GM19395 (cell line): ENCODE measurements at regions not wholly inside any gene's neighbourhood (a gene's known extent, or its start where the extent isn't known, plus 50 kb on each side); places are given as distances from the start of the nearest gene placed in this dataset.

Experiments used
- ATAC-seq: cut with Tn5 transposase; IDR thresholded peaks from one replicate; pipeline ENCODE4 v1.9.1; 2021; ENCODE audit warnings: mild to moderate bottlenecking, moderate library complexity; ENCODE audit not compliant: unreplicated experiment

DNA sequence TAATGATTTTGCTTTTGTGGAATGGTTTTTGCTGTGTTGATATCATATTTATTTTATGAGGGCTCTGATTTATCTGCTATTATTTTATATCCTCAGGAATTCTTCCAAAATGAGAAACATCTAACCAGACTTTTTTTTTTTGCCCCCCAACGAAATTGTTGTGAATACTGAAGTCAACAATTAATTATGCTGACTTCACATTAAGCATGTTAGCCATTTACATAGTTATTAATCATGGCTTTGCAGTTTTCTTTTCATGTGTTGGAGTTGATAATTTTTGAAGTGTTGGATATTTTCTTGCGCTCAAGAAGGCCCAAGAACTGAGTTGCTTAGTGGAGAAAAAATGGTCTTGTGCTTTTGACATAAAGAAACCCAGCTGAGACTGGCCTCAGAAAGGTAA is 246.6 kb upstream of the CRY1 start:
- ATAC-seq, result no peak

DNA sequence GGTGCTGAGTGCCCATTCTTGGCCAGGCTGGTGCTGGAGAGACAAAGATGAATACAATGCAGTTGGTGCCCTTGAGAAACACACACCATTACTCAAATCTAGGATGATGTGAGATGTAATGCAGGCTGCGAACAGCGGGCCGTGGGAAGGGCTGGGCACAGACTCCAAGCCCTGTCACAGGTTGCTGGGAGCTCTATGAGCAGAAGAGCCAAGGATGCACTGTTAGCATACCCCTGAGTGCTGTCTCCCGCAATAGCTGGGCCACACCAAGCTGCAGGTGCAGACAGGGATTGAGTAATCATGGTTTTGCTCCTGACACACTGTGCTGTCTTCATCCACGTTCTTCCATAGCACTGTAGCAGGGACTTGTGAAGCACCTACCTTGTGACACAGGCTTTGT is 247.5 kb upstream of the CRY1 start:
- ATAC-seq, result no peak

DNA sequence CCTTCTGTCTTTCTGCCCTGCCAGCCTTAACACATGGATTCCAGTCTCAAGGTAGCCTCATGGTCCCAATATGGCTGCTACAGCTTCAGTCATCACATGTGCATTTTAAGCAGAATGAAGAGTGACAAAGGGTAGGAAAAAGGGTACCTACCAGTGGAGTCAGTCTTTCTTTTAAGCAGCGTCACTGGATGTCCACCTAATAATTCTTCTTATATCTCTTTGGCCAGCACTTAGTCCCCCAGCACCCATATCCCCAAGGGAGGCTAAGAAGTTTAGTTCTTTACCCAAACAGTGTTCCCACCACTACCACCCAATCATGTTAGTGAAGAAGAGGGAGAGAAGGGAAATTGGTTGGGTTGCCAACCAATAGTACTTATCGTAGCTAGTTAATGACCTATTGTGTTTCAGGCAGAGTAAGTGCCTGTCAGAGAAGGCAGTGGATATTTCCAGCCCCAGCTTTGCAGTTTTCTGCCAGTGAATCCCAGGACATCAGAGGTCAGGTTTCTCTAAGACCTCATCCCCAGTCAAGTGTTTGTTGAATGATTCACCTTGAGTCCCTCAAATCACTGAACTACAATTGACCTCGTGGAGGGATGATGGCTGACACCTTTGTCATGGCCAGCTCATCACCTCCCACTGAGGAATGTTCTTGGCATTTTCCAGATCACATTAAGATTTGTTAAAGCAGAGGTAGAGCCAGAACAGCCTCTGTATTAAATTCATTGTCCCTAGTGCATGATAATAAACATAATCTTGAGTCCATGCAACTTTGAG is 250.9 kb upstream of the CRY1 start:
- no peak for ATAC-seq

DNA sequence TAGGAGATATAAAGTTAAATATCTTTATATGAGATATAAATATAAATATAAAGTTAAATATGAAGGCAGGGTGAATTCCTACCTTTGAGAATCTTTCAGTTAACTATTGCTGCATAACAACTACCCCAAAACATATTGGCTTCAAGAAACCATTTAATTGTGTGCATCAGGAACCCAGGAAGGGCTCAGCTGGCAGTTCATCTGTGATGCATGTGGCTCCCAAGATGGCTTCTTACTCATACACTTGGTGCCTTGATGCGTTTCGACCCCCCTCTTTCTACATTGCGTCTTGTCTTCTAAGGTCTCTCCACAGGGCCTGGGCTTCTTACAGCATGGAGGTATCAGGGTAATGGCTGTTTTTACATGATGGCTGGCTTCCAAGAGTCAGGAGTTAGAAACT is 253.9 kb upstream of the CRY1 start:
- ATAC-seq, result no peak

DNA sequence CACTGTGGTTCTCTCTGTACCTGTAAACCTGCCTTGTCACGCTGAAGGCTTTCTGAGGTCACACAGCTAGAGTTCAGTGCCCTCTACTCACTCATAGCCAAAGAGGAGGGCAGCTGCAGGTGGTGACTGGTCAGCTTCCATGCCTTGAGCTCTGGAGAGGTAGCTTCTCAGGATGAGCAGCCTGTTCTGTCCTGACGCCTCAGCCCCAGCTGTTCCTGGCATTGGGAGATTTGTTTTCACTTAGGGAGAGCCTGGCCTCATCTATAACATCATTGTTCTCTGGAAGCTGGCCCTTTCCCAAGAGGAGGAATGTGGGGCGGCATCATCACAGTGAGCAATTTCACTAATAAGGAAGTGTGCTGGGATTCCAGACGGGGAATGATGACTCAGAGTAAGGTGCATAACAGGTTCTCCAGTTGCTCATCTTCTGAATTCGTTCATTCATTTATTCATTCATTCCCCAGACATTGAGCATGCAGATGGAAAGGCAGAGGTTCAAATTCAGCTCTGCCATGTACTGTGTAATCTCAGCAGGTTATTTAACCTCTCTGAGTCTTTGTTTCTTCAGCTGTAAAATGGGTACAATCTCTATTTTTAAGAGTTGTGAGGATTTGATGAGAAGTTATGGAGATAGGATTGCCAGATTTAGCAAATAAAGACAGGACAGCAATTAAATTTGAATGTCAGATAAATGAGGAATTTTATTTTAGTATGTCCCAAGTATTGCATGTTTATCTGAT is 255.8 kb upstream of the CRY1 start:
- ATAC-seq, result no peak

DNA sequence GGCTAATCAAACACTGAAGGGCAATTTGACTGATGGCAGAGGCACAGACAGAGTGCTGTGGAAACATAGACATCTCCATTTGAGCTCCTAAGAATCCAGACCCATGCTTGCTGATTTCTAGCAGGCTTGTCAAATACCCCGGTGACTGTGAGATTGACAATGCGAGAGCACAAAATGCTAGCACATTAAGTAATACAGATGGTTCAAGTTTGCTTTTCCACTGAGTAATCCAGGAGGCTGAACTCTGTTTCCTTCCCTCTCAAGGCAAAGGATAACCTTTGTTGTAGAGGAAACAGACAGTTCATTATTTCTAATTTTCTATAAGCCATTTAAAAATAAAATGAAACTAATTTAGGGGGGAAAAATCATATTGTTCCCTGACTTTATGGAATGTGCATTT is 256.5 kb upstream of the CRY1 start:
- ATAC-seq, result no peak

DNA sequence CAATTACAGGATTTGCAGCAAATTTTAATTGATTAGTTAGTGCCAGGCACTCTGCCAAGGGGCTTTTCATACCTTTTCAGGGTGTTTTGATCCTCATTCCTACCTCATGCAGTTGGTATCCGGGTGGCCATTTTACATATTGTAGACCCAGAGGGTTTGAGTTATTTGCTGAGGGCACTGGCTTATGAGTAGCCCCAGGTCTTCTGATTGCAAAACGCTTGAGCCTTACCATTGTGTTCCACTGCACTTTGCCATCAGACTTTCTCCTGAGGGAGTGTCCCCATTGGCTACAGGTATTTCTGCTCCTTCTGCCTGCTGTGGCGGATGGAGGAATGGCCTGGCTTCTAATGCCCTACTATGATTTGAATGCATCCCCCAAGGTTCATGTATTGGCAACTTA is 257.8 kb upstream of the CRY1 start:
- no peak for ATAC-seq

DNA sequence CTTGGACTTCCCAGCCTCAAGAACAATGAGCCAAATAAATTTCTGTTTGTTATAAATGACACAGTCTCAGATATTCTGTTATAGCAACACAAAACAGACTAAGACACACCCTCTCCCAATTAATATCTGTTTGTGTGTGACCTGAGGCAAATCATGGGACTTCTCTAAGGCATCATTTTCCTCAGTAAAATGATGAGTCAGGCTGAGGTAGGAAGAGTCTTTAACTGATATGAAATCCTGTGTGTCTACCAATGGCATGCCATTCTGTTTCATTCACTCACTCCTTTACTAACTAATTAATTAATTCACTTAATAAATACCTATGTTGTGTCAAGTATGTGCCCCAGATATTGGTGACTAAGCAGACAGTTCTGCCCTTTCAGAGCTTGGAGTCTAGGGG is 258.4 kb upstream of the CRY1 start:
- no peak for ATAC-seq

DNA sequence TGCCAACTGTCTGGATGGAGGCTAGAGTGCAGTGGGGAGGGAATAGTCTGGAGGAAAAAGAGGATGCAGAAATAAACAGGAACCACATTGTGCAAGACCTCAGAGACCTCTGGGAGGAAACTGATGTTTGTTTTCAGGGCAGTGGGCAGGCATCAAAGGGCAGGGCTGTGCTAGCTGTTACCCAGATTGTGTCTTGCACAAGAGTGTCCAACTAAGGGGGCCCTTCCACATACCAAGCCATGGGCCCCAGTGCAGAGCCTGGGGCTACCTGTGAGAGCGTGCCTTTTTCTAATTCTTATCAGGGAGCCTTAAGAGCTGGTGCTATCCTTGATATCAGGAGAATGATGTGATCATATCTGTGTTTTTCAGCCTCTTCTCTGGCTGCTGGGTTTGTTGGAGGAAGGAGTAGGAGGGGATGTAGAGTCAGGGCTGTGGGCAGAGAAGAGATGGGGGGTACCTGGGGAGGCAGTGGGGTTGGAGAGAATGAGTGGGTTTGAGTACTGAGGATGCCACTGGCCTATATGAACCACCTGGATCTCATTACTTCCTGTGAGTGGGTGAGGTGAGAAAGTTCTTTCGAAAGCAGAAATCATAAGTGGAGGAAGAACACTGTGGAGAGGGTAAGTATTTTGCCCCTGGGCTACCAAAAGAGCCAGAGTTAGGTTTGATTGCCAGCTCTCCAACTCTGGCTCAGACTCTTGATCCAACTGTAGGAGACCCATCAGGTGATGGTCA is 259.2 kb upstream of the CRY1 start:
- no peak for ATAC-seq

DNA sequence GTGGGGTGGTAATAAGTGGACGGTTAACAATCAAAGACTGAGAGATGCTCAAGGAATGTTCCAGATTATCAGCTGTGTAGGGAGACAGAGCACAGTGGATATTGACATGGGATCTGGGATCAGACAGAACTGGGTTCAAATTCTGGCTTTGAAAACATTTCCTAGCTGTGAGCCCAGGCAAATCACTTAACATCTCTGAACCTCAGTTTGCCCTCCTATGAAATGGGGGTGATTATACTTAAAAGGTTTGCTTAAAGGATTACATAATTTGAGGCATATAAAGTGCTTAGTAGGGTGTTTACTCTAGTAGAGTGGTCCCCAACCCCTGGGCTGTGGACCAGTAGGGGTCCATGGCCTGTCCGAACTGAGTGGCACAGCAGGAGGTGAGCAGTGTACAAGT is 260.0 kb upstream of the CRY1 start:
- ATAC-seq, result no peak

DNA sequence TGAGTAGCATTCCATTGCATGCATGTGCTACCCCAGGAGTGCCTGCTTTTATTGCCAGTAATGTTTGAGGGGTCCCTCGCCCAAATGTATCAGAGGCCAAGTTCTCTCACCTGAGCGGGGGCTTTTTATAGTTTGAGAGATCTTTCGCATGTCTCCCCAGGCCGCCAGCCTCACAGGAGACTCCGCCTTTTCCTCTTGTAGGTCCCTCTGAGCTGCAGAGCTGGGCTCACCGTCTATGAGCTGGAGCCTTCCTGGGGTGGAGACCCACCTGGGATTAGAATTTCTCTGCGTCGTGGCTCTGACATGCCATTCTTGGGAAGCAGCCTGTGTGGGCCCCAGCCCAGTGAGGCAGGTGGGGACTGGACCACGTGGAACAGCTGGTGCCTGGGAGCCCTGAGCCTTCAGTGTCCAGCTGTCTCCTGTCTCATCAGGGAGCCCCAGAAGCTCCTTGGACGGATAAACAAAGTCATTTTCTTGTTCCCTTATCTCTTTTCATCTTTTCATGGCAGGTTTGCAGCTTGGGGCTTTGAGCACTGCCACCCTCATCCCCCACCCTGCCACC is 261.7 kb upstream of the CRY1 start:
- ATAC-seq, result no peak

DNA sequence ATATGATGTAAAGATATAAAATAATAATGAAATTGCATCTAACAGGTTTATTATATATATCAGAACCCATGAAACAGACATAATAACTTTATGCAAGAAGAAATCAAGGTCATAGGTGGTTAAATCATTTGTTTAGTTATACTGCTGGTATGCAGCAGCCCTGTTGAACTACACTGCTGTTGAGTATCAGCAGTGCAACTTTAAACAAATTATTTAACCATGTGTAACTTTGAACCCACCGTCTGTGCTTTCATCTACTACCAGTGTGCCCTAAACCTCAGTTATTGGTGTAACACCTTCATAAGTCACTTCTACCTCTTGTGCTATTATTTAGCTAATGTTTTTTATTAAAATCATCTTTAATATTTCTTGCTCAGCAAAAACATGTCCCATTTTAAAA is 262.3 kb upstream of the CRY1 start:
- ATAC-seq, result no peak

DNA sequence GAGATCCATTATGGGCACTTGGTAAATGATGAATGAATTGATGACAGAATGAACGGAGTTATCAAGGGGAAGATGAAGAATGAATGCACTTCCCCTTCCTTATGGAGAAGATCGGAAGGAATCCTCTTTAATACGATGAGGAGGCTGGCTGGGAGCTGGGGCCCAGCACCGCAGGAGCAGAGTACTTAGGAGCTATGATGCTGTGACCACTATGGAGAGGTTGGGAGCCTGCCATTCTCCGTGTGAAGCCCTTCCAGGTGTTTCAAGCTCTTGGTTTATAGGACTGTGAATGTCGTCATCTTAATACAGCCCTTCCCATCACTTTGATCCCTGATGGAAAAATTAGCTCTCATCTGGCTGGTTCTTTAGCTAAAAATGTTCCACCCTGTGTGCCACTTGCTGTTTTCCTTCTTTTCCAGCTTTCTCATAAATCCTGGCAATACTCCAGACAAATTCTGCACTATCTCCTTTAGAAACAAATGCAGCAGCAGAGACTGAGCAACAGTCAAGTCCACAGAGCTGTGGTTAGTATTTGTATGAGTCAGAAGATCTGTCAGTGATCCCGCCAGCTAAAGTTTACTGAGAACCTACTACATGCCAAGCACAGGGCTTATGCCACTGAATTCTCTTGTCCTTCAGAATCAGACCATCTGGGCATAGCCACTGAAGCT is 263.1 kb upstream of the CRY1 start:
- ATAC-seq, result no peak

DNA sequence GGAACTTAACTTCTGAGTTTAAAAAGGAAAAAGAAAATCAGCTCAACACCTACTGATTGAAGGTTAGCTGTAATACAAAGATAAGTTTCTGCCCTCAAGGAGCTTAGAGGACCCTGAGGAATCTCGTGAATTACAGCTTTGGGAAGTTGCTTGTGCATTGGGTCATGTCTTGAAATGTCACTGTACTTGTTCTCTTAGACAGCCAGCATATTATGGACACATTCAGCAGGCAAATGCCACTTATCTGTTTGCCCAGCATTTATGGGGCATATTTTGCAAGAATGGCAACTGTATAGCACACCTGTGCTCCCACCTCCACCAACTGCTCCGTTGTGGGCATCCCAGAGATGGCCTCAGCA is 263.6 kb upstream of the CRY1 start:
- ATAC-seq, result no peak

DNA sequence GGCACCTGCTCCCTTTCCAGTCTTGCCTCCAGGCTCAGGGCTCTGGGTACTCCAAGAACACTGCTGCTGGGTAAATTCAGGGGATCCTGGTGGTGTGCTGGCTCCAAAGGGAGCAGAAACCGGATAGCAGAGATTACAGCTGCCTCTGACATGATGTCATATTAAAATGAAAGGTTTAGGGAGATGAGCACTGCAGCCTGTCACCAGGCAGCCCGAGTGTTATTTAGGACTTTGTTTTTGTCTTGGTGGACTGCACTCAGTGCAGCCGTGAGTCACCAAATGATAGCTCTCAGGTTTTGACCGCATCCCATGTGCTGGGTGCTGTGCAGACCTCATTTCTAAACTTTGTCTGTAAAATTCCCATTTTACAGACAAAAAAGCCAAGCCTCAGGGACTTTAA is 266.0 kb upstream of the CRY1 start:
- ATAC-seq, result no peak

DNA sequence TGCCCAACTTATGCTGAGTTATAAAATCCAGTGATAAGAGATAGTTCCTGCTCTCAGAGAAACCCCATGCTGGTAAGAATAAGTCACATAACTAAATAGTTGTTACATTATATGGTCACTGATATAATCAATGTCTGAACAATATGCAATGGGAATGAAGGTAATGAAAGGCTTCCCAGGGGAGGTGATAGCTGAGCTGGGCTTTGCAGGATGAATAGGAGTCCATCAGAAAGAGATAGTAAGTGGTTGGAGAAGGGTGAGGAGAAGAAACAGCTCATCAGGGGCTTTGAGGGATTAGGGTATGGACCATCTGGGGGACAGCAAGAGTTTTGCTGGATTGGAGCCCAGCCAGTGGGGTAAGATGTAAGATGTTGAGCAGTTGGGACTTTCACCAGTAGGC is 266.7 kb upstream of the CRY1 start:
- no peak for ATAC-seq

DNA sequence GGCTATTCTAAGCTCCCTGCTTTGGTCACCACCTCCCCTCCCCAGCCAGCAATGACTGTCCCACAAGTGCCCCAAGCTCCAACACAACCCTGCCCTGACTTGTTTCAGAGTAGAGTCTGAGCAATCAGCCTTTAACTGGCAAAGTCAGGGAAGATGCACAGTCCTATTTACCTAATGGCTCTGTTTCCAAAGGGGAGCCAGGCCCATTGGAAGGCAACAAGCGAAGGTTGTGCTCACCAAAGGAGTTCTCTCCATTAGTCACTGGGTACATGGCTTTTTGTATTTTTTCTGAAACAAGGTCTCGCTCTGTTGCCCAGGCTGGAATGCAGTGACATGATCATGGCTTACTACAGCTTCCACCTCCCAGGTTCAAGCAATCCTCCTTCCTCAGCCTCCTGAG is 267.1 kb upstream of the CRY1 start:
- no peak for ATAC-seq

DNA sequence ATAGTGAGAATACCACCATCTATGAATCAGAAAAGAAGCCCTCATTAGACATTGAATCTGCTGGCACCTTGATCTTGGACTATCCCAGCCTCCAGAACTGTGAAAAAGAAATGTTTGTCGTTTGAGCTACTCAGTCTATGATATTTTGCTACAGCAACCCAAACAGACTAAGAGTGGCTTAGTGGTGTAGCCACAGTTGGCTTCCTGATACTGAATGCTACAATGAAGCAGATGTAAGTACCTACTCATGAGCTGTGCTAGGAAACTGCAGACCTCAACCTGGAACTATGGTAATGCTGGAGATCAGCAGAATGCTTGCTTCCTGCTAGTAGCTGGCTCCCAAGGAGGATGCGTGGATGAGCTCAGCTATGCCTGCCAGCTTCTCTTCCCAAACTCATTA is 268.6 kb upstream of the CRY1 start:
- no peak for ATAC-seq

DNA sequence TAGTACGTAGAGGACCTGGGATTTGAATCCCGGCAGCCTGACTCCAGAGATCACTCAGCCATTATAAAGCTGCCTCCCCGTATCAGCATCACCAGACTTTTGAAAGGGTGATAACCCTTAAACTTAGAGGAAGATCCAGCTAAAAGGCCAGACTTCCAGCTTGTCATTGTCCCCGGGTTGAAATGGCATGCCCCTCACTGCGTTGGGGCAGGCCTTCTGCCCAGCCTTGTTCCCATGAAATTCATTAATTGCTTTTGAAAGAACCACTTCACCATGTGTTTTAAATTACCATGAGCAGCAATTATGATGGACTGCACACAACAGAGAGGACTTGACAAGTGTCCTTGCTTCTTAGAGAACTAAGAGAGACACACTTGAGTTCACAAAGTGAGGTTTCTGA is 269.6 kb upstream of the CRY1 start:
- ATAC-seq, result no peak

DNA sequence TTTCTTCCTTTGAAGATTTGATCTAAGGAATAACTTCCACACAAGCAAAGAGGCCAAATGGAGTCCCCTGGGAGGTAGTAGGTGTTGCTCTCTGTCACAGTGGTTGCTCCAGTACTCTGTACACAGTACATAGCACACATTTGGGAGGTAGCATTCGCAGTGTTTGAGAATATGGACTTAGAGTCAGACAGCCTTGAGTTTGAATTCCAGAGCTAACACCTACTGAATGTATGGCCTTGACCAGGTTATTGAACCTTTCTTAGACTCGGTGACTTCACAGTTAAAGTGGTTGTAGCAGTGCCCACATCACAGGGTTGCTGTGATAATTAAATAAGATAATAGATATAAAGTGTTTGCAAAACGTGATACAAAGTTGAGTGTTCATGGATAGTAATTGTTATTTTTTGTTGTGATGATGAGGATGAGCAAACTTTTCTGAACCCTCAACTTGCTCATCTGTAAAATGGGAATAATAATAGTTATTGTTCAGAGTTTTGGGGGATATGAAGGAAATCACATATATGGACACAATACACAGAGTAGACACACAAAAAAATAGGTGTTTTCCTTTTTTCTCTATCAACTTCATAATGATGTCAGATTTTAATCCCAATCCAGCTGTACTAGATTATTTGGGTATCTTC is 271.6 kb upstream of the CRY1 start:
- ATAC-seq, result no peak

DNA sequence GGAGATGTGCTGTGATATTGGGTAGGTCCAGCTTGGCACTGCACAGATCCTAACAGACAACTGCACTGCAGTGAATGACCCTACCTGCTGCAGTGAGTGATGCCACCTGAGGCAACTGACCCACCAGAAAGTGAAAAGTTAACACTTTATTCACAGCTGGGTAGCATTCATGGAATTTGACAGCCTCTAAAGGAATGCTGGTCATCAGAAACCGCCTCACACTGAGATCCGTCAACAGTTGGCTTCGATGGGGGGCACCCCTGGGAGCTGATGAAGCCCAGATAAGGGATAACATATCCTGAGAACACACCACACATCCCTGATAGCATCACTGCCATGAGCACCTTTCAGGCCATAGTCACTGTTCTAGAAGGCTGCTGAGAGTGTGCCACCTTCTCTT is 272.4 kb upstream of the CRY1 start:
- no peak for ATAC-seq
